HG03045 (cell line): ENCODE measurements at regions not wholly inside any gene's neighbourhood (a gene's known extent, or its start where the extent isn't known, plus 50 kb on each side); places are given as distances from the start of the nearest gene placed in this dataset.
A peak's percentile ranks its signal among the peaks of the same experiment; 100 is the strongest.

Experiments
- ATAC-seq: cut with Tn5 transposase; IDR thresholded peaks from one replicate; pipeline ENCODE4 v1.9.1; 2021; ENCODE audit warnings: mild to moderate bottlenecking, moderate library complexity; ENCODE audit not compliant: unreplicated experiment

- no peak for ATAC-seq
These were observed 252.4 kb upstream of the SEMA3A start for GRCh38 chr7:84446991-84447480.

- ATAC-seq = no peak
These were observed 231.2 kb upstream of the SEMA3A start for GRCh38 chr7:84425702-84426259.

- ATAC-seq = no peak
These were observed 228.2 kb upstream of the SEMA3A start for GRCh38 chr7:84422790-84423189.

GRCh38 chr7:84412161-84412969, 217.8 kb upstream of the SEMA3A start:
- ATAC-seq = no peak

GRCh38 chr7:84399661-84400060, 205.1 kb upstream of the SEMA3A start:
- no peak for ATAC-seq

- ATAC-seq = no peak
These were observed 199.6 kb upstream of the SEMA3A start for GRCh38 chr7:84394219-84394618.

GRCh38 chr7:84393786-84394185, 199.2 kb upstream of the SEMA3A start:
- no peak for ATAC-seq

GRCh38 chr7:84390845-84391244, 196.3 kb upstream of the SEMA3A start:
- ATAC-seq = no peak

- peak; percentile 97 for ATAC-seq
These were observed 194.7 kb upstream of the SEMA3A start for GRCh38 chr7:84389242-84389641.

- ATAC-seq = no peak
These were observed 193.0 kb upstream of the SEMA3A start for GRCh38 chr7:84387595-84387994.

- ATAC-seq = no peak
These were observed 189.8 kb upstream of the SEMA3A start for GRCh38 chr7:84384417-84384816.

- ATAC-seq = no peak
These were observed 184.9 kb upstream of the SEMA3A start for GRCh38 chr7:84379446-84379845.

GRCh38 chr7:84372712-84373111, 178.1 kb upstream of the SEMA3A start:
- no peak for ATAC-seq

- no peak for ATAC-seq
These were observed 177.6 kb upstream of the SEMA3A start for GRCh38 chr7:84372155-84372621.

- ATAC-seq = no peak
These were observed 175.5 kb upstream of the SEMA3A start for GRCh38 chr7:84370114-84370513.

- no peak for ATAC-seq
These were observed 173.5 kb upstream of the SEMA3A start for GRCh38 chr7:84368122-84368521.

GRCh38 chr7:84364708-84365107, 170.1 kb upstream of the SEMA3A start:
- ATAC-seq = no peak

- ATAC-seq = no peak
These were observed 169.2 kb upstream of the SEMA3A start for GRCh38 chr7:84363741-84364140.

- no peak for ATAC-seq
These were observed 168.2 kb upstream of the SEMA3A start for GRCh38 chr7:84362828-84363227.

GRCh38 chr7:84362360-84362759, 167.8 kb upstream of the SEMA3A start:
- ATAC-seq = no peak

GRCh38 chr7:84354866-84355265, 160.3 kb upstream of the SEMA3A start:
- ATAC-seq = no peak

- no peak for ATAC-seq
These were observed 159.4 kb upstream of the SEMA3A start for GRCh38 chr7:84354030-84354429.
